Skeletal muscle satellite cell (primary cell): ENCODE measurements at regions not wholly inside any gene's neighbourhood (a gene's known extent, or its start where the extent isn't known, plus 50 kb on each side); places are given as distances from the start of the nearest gene placed in this dataset.

Experiments used
- H3K27me3 ChIP-seq: 2 replicates; pipeline ENCODE4 v1.7.0; 2013; ENCODE audit warnings: low read length; ENCODE audit not compliant: control insufficient read depth, insufficient read depth
- H3K36me3 ChIP-seq: 2 replicates; pipeline ENCODE4 v1.7.0; 2013; ENCODE audit warnings: mild to moderate bottlenecking, control low read depth, low read length; ENCODE audit not compliant: insufficient read depth
- H3K4me1 ChIP-seq: 2 replicates; pipeline ENCODE4 v1.7.0; 2013; ENCODE audit warnings: low read length; ENCODE audit not compliant: control insufficient read depth, insufficient read depth
- H3K4me2 ChIP-seq: 2 replicates; pipeline ENCODE4 v1.7.0; 2013; ENCODE audit warnings: mild to moderate bottlenecking, low read length
- H3K4me3 ChIP-seq: 2 replicates; pipeline ENCODE4 v1.7.0; 2013; ENCODE audit warnings: low read length
- H3K9ac ChIP-seq: 2 replicates; pipeline ENCODE4 v1.7.0; 2013; ENCODE audit warnings: mild to moderate bottlenecking, low read depth, low read length, moderate library complexity
- H3K9me3 ChIP-seq: replicated peaks from 2 replicates; pipeline ENCODE4 v1.7.0; 2013; ENCODE audit warnings: mild to moderate bottlenecking, control low read depth, low read length

DNA sequence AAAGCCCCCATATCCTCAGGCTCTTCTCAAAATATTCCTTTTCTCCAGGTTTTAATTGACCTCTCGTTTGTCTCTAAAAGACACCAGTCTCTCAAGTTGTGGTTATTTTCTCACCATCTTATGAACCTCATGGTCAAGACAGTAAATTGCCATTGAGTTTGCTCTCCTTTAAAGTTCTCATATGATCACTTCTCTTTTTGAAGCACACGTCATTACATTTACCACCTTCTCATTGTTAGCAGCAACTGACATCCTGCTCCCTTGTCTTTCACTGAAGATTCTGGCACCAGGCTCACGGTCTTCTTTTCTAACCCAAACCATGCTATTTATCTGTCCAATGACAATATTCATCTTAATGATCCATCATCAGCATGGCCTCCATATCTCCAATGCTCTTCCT lies 324.2 kb downstream of the TMA16 start:
- Histone ChIP-seq H3K4me2 (no peak overlapping the region), H3K4me3 (no peak overlapping the region), H3K27me3 (no peaks in the 10 kb centered on the region), H3K4me1 (no peaks in the 10 kb centered on the region), H3K9me3 (no peaks in the 10 kb centered on the region), H3K36me3 (no peaks in the 10 kb centered on the region), H3K9ac (no peak overlapping the region)

GRCh38 chr4:163833669-163834068 lies 339.2 kb downstream of the TMA16 start:
- no peak overlapping the region for H3K4me2 ChIP-seq
- no peak overlapping the region for H3K4me3 ChIP-seq

DNA sequence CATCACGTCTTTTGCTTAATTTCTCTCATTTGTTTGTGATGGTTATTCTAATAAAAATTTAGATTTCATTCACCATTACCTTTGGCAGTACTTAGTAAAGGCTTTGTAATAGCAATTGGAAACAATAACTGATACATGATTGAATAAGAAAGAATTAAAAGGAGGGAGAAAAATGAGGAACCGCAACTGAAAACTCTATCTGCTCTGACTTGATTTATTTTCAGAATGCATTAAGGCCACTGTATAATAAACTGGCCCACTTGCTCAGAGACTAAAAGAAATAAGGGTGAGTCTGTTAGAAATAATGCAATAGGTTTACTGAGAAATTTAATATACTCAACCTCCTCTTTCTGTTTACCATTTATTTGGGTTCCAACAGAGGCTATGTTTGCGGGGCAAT lies 351.5 kb downstream of the TMA16 start:
- no peak overlapping the region for H3K4me2 ChIP-seq
- no peaks in the 10 kb centered on the region for H3K36me3 ChIP-seq
- no peaks in the 10 kb centered on the region for H3K9me3 ChIP-seq
- no peaks in the 10 kb centered on the region for H3K4me1 ChIP-seq
- H3K27me3 ChIP-seq = no peaks in the 10 kb centered on the region
- no peak overlapping the region for H3K4me3 ChIP-seq
- no peak overlapping the region for H3K9ac ChIP-seq

More at GRCh38 chr4:163833669-163834068, 339.2 kb downstream of the TMA16 start:
- no peaks in the 10 kb centered on the region for H3K36me3 ChIP-seq
- no peaks in the 10 kb centered on the region for H3K27me3 ChIP-seq
- no peak overlapping the region for H3K9ac ChIP-seq
- no peaks in the 10 kb centered on the region for H3K4me1 ChIP-seq
- H3K9me3 ChIP-seq = no peaks in the 10 kb centered on the region

DNA sequence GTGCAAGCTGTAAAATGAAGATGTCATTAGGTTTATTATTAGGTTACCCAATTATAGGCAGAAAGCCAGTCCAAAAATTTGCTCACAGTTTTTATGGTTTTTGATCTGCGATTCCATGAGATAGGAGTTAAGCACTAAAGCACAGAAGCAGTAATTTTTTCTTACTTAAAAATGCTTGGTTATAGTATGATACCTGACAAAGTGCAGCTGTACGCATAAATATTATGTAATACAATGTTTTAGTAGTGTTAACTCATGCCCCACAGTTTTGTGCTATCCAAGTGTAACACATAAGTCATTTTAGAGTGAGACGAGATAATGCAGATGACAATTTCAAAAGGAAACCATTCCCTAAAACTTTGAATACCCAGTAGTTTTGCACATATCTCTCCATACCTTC lies 357.8 kb downstream of the TMA16 start:
- Histone ChIP-seq H3K36me3 (no peaks in the 10 kb centered on the region), H3K4me1 (no peaks in the 10 kb centered on the region), H3K9me3 (no peaks in the 10 kb centered on the region), H3K9ac (no peak overlapping the region), H3K4me3 (no peak overlapping the region), H3K27me3 (no peaks in the 10 kb centered on the region), H3K4me2 (no peak overlapping the region)

GRCh38 chr4:163857903-163858302 lies 363.4 kb downstream of the TMA16 start:
- H3K9ac ChIP-seq = no peak overlapping the region
- no peaks in the 10 kb centered on the region for H3K36me3 ChIP-seq
- no peak overlapping the region for H3K4me3 ChIP-seq
- H3K9me3 ChIP-seq = no peaks in the 10 kb centered on the region
- H3K4me2 ChIP-seq = no peak overlapping the region
- no peaks in the 10 kb centered on the region for H3K4me1 ChIP-seq
- no peaks in the 10 kb centered on the region for H3K27me3 ChIP-seq

GRCh38 chr4:163858515-163858914 lies 364.0 kb downstream of the TMA16 start:
- H3K9ac ChIP-seq = no peak overlapping the region
- H3K27me3 ChIP-seq = no peaks in the 10 kb centered on the region
- no peak overlapping the region for H3K4me2 ChIP-seq
- H3K4me3 ChIP-seq = no peak overlapping the region
- no peaks in the 10 kb centered on the region for H3K4me1 ChIP-seq
- H3K9me3 ChIP-seq = no peaks in the 10 kb centered on the region
- no peaks in the 10 kb centered on the region for H3K36me3 ChIP-seq

GRCh38 chr4:163863082-163863481 lies 368.6 kb downstream of the TMA16 start:
- Histone ChIP-seq H3K4me1 (peaks cover 6% of the 10 kb centered on the region), H3K9me3 (no peaks in the 10 kb centered on the region), H3K36me3 (no peaks in the 10 kb centered on the region), H3K4me3 (no peak overlapping the region), H3K9ac (no peak overlapping the region), H3K27me3 (no peaks in the 10 kb centered on the region), H3K4me2 (no peak overlapping the region)

GRCh38 chr4:163865010-163865409 lies 370.5 kb downstream of the TMA16 start:
- Histone ChIP-seq H3K9ac (no peak overlapping the region), H3K27me3 (no peaks in the 10 kb centered on the region), H3K4me1 (peaks cover 6% of the 10 kb centered on the region), H3K4me2 (no peak overlapping the region), H3K9me3 (no peaks in the 10 kb centered on the region), H3K4me3 (no peak overlapping the region), H3K36me3 (no peaks in the 10 kb centered on the region)

DNA sequence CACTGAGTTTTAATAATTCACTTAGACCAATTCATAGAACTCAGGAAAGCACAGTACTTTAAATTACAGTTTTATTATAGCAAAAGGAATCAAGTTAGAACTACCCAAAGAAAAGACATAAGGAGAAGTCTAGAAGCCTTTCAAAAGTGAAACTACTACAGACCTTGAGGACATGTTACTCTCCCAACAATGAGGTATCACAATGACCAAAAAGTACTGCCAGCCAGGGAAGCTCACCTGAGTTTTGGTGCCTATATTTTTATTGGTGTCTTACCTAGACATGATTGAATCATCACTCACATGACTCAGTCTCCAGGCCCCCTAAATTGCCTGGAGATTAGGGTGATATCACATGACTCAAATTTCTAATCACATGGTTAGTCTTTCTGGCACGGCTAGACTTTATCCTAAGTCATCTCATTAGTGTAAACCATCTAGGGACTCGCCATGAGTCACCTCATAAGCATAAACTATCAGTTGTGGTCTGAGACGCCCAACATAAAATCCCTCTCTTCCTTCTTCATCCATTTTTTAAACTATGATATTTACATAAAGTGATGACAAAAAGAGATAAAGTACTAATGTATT lies 372.3 kb downstream of the TMA16 start:
- Histone ChIP-seq H3K4me1 (peaks cover 6% of the 10 kb centered on the region), H3K9me3 (no peaks in the 10 kb centered on the region), H3K9ac (no peak overlapping the region), H3K27me3 (no peaks in the 10 kb centered on the region), H3K4me3 (no peak overlapping the region), H3K36me3 (no peaks in the 10 kb centered on the region), H3K4me2 (no peak overlapping the region)

DNA sequence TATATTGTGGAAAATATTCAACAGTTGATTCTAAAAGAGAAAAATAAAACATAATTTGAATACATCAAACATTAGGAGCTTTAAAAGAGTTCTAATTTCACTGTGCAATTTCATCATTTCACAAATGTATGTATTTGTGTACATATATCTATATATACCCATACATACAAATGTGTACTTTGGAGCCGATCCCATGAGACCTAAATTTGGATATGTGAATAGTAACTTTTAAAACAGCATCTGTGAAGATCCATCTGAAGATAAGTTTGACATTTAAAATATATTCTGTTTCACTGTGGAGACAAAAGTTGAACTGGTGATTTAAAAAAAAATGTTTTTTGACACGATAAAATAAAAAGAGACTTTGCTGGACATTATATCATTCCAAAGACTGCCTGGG lies 374.0 kb downstream of the TMA16 start:
- Histone ChIP-seq H3K4me3 (no peak overlapping the region), H3K36me3 (no peaks in the 10 kb centered on the region), H3K9ac (no peak overlapping the region), H3K9me3 (no peaks in the 10 kb centered on the region), H3K27me3 (no peaks in the 10 kb centered on the region), H3K4me1 (peaks cover 6% of the 10 kb centered on the region), H3K4me2 (no peak overlapping the region)

GRCh38 chr4:163871078-163871477 lies 376.6 kb downstream of the TMA16 start:
- Histone ChIP-seq H3K36me3 (no peaks in the 10 kb centered on the region), H3K27me3 (no peaks in the 10 kb centered on the region), H3K9ac (no peak overlapping the region), H3K9me3 (no peaks in the 10 kb centered on the region), H3K4me1 (peaks cover 6% of the 10 kb centered on the region), H3K4me3 (no peak overlapping the region), H3K4me2 (no peak overlapping the region)

- H3K27me3 ChIP-seq = no peaks in the 10 kb centered on the region
- no peak overlapping the region for H3K4me3 ChIP-seq
- no peaks in the 10 kb centered on the region for H3K36me3 ChIP-seq
- H3K9ac ChIP-seq = no peak overlapping the region
- no peak overlapping the region for H3K4me2 ChIP-seq
- peaks cover 10% of the 10 kb centered on the region for H3K4me1 ChIP-seq
- no peaks in the 10 kb centered on the region for H3K9me3 ChIP-seq
These were observed 380.8 kb downstream of the TMA16 start for GRCh38 chr4:163875327-163875726.
